ENCODE measurements at regions not wholly inside any gene's neighbourhood (a gene's known extent, or its start where the extent isn't known, plus 50 kb on each side); places are given as distances from the start of the nearest gene placed in this dataset.

GRCh38 chr15:98203872-98204660 lies 243.6 kb downstream of the ARRDC4 start:
- DNase-seq = no peak

GRCh38 chr15:98207928-98208327 lies 247.4 kb downstream of the ARRDC4 start:
- no peak for DNase-seq

- DNase-seq = no peak
Measured at GRCh38 chr15:98213346-98213979, 253.0 kb downstream of the ARRDC4 start.

- no peak for DNase-seq
Measured at GRCh38 chr15:98216166-98216565, 255.7 kb downstream of the ARRDC4 start.

- no peak for DNase-seq
Measured at GRCh38 chr15:98217356-98217755, 256.9 kb downstream of the ARRDC4 start.

- no peak for DNase-seq
Measured at GRCh38 chr15:98221144-98221543, 260.6 kb downstream of the ARRDC4 start.

GRCh38 chr15:98221577-98221976 lies 261.1 kb downstream of the ARRDC4 start:
- no peak for DNase-seq

GRCh38 chr15:98226149-98226548 lies 265.6 kb downstream of the ARRDC4 start:
- no peak for DNase-seq

GRCh38 chr15:98226578-98226977 lies 266.1 kb downstream of the ARRDC4 start:
- no peak for DNase-seq

GRCh38 chr15:98228846-98229245 lies 268.3 kb downstream of the ARRDC4 start:
- no peak for DNase-seq

GRCh38 chr15:98230975-98231374 lies 270.5 kb downstream of the ARRDC4 start:
- no peak for DNase-seq

- no peak for DNase-seq
Measured at GRCh38 chr15:98231696-98232440, 271.4 kb downstream of the ARRDC4 start.

GRCh38 chr15:98232761-98233160 lies 272.3 kb downstream of the ARRDC4 start:
- DNase-seq = no peak

GRCh38 chr15:98233873-98234272 lies 273.4 kb downstream of the ARRDC4 start:
- DNase-seq = no peak

- DNase-seq = no peak
Measured at GRCh38 chr15:98240303-98240702, 279.8 kb downstream of the ARRDC4 start.

GRCh38 chr15:98241032-98241554 lies 280.6 kb downstream of the ARRDC4 start:
- DNase-seq = no peak

- no peak for DNase-seq
Measured at GRCh38 chr15:98257290-98257689, 296.8 kb downstream of the ARRDC4 start.

GRCh38 chr15:98263787-98264186 lies 303.3 kb downstream of the ARRDC4 start:
- DNase-seq = no peak

- no peak for DNase-seq
Measured at GRCh38 chr15:98266295-98266694, 305.8 kb downstream of the ARRDC4 start.

GRCh38 chr15:98268163-98268562 lies 307.7 kb downstream of the ARRDC4 start:
- DNase-seq = no peak

GRCh38 chr15:98272625-98273024 lies 312.1 kb downstream of the ARRDC4 start:
- DNase-seq = no peak

GRCh38 chr15:98276018-98276417 lies 315.5 kb downstream of the ARRDC4 start:
- DNase-seq = no peak

GRCh38 chr15:98277602-98278001 lies 317.1 kb downstream of the ARRDC4 start:
- no peak for DNase-seq
